ENCODE measurements at regions not wholly inside any gene's neighbourhood (a gene's known extent, or its start where the extent isn't known, plus 50 kb on each side); places are given as distances from the start of the nearest gene placed in this dataset.

DNA sequence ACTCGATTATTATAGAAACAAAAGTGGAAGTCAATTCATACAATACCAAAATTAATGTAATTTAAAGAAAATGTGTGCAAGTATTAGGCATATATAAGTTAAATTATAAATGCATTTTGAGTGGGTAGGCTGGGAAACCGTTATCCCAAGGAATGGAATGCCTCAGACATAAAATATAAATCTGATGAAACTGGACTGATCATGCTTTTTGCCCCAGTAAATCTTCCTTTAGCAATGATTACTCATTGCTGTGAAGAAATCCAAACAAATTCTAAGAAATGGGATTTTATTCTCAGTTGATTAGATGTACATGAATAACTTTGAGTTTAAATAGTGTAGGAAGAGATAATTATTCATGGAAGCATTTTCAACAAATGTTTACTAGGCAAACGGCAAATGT, 185.5 kb upstream of the KCNMB2 start:
- TF ChIP-seq GLIS3 (CRISPR knock-in tag; IDR thresholded peaks at IDR 0.05) (no peak), ZFP3 (CRISPR knock-in tag; IDR thresholded peaks at IDR 0.05) (no peak), SNAI2 (CRISPR knock-in tag; IDR thresholded peaks at IDR 0.05) (no peak), ZNF565 (CRISPR knock-in tag; conservative IDR thresholded peaks at IDR 0.05; ENCODE audit: low read depth) (no peak), CSDC2 (CRISPR knock-in tag; IDR thresholded peaks at IDR 0.05) (no peak), BACH2 (CRISPR knock-in tag; IDR thresholded peaks at IDR 0.05; ENCODE audit: borderline replicate concordance) (no peak), ARNTL (CRISPR knock-in tag; IDR thresholded peaks at IDR 0.05; ENCODE audit: borderline replicate concordance, low read depth) (no peak), RARB (CRISPR knock-in tag; IDR thresholded peaks at IDR 0.05) (no peak)
- TF ChIP-seq, protein P1, sequence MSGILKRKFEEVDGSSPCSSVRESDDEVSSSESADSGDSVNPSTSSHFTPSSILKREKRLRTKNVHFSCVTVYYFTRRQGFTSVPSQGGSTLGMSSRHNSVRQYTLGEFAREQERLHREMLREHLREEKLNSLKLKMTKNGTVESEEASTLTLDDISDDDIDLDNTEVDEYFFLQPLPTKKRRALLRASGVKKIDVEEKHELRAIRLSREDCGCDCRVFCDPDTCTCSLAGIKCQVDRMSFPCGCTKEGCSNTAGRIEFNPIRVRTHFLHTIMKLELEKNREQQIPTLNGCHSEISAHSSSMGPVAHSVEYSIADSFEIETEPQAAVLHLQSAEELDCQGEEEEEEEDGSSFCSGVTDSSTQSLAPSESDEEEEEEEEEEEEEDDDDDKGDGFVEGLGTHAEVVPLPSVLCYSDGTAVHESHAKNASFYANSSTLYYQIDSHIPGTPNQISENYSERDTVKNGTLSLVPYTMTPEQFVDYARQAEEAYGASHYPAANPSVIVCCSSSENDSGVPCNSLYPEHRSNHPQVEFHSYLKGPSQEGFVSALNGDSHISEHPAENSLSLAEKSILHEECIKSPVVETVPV (CRISPR knock-in tag; IDR thresholded peaks at IDR 0.05): no peak
- TF ChIP-seq, protein P2, sequence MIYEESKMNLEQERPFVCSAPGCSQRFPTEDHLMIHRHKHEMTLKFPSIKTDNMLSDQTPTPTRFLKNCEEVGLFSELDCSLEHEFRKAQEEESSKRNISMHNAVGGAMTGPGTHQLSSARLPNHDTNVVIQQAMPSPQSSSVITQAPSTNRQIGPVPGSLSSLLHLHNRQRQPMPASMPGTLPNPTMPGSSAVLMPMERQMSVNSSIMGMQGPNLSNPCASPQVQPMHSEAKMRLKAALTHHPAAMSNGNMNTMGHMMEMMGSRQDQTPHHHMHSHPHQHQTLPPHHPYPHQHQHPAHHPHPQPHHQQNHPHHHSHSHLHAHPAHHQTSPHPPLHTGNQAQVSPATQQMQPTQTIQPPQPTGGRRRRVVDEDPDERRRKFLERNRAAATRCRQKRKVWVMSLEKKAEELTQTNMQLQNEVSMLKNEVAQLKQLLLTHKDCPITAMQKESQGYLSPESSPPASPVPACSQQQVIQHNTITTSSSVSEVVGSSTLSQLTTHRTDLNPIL (CRISPR knock-in tag; IDR thresholded peaks at IDR 0.05; ENCODE audit: low read depth): no peak
- TF ChIP-seq, protein P3, sequence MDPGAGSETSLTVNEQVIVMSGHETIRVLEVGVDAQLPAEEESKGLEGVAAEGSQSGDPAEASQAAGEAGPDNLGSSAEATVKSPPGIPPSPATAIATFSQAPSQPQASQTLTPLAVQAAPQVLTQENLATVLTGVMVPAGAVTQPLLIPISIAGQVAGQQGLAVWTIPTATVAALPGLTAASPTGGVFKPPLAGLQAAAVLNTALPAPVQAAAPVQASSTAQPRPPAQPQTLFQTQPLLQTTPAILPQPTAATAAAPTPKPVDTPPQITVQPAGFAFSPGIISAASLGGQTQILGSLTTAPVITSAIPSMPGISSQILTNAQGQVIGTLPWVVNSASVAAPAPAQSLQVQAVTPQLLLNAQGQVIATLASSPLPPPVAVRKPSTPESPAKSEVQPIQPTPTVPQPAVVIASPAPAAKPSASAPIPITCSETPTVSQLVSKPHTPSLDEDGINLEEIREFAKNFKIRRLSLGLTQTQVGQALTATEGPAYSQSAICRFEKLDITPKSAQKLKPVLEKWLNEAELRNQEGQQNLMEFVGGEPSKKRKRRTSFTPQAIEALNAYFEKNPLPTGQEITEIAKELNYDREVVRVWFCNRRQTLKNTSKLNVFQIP (CRISPR knock-in tag; IDR thresholded peaks at IDR 0.05; ENCODE audit: borderline replicate concordance, low read depth): no peak

Data from SK-N-SH treated with all-trans-retinoic acid at 6 μM for 48 hours (cell line).